GM12878 (cell line): ENCODE measurements at regions not wholly inside any gene's neighbourhood (a gene's known extent, or its start where the extent isn't known, plus 50 kb on each side); places are given as distances from the start of the nearest gene placed in this dataset.

ENCODE experiments used
- ATAC-seq: fragments of 200-7000 bp; cut with Tn5 transposase; 3 replicates; pipeline ENCODE4 v1.9.1; 2020; ENCODE audit warnings: mild to moderate bottlenecking, moderate library complexity
- BruUV-seq: library from RNA; stranded (reverse); fragments of 400-500 nt; replicated peaks from 2 replicates; lab custom pipeline; 2021; lab: Mats Ljungman, UMichigan
- CTCF ChIA-PET: fragments of 300-600 bp; sonication (Branson Sonifier 250); formaldehyde crosslinking; extraction: SDS; loops from one replicate; lab custom pipeline; 2021; ENCODE audit warnings: inconsistent platforms; lab: Yijun Ruan, JAX
- POLR2A ChIA-PET: fragments of 350-600 bp; formaldehyde crosslinking; extraction: SDS; loops from one replicate; lab custom pipeline; 2021; ENCODE audit warnings: inconsistent platforms; lab: Charles Lee
- RAD21 ChIA-PET: fragments of 300-600 bp; sonication (Branson Sonifier 250); formaldehyde crosslinking; loops from one replicate; lab custom pipeline; 2023; ENCODE audit warnings: antibody characterized with exemption; ENCODE audit not compliant: unreplicated experiment; lab: Charles Lee
- SMC1A ChIA-PET: fragments of 300-600 bp; sonication (Branson Sonifier 250); formaldehyde crosslinking; loops from one replicate; lab custom pipeline; 2023; ENCODE audit not compliant: unreplicated experiment, uncharacterized antibody; lab: Charles Lee
- DNase-seq: peaks from one replicate; pipeline ENCODE4 v3.0.0-alpha.2; 2011; ENCODE audit warnings: low read depth, low spot score
- FAIRE-seq: peaks from 3 replicates; lab custom pipeline; 2011; peaks lifted over from hg19 to GRCh38; lab: Jason Lieb, UNC
- H2AFZ ChIP-seq: 2 replicates; pipeline ENCODE4 v1.6.0; 2011; ENCODE audit warnings: low read depth, low read length, control low read depth; ENCODE audit not compliant: control insufficient read depth
- H3K27ac ChIP-seq: 2 replicates; pipeline ENCODE4 v1.5.1; 2011; ENCODE audit warnings: control low read depth; ENCODE audit not compliant: control insufficient read depth, insufficient read depth
- H3K27me3 ChIP-seq, 2 experiments: replicated peaks in 1 of 2; 2 replicates each; pipeline versions ENCODE4 v1.6.0 to v1.6.1; 2011; ENCODE audit warnings: low read length in 1 of 2; ENCODE audit not compliant: control insufficient read depth in 2 of 2, insufficient read depth in 2 of 2
- H3K36me3 ChIP-seq, 2 experiments: 2 replicates each; pipeline ENCODE4 v1.5.1; 2011; ENCODE audit warnings: low read length in 1 of 2; ENCODE audit not compliant: control insufficient read depth in 2 of 2, insufficient read depth in 2 of 2
- H3K4me1 ChIP-seq: 2 replicates; pipeline ENCODE4 v1.6.1; 2011; ENCODE audit warnings: mild to moderate bottlenecking, low read length, moderate library complexity, mixed read lengths; ENCODE audit not compliant: control insufficient read depth, insufficient read depth
- H3K4me2 ChIP-seq: 2 replicates; pipeline ENCODE4 v1.6.0; 2011; ENCODE audit warnings: control low read depth; ENCODE audit not compliant: control insufficient read depth, insufficient read depth
- H3K4me3 ChIP-seq: fragments of 200-600 bp; sonication (generic); 2 replicates; pipeline ENCODE4 v1.5.1; 2016
- H3K79me2 ChIP-seq: 2 replicates; pipeline ENCODE4 v1.6.0; 2011; ENCODE audit warnings: low read length; ENCODE audit not compliant: control insufficient read depth, insufficient read depth
- H3K9ac ChIP-seq: 2 replicates; pipeline ENCODE4 v1.8.0; 2011; ENCODE audit warnings: low read length, control low read depth, mixed read lengths; ENCODE audit not compliant: control insufficient read depth, insufficient read depth
- H3K9me3 ChIP-seq: replicated peaks from 3 replicates; pipeline ENCODE4 v1.5.1; 2011; ENCODE audit warnings: mild to moderate bottlenecking, low read length; ENCODE audit not compliant: control insufficient read depth, insufficient read depth
- H4K20me1 ChIP-seq: 2 replicates; pipeline ENCODE4 v1.6.0; 2011; ENCODE audit not compliant: control insufficient read depth, insufficient read depth
- BMI1 ChIP-seq: fragments of 450-650 bp; IDR thresholded peaks from 2 replicates; pipeline ENCODE4 v1.6.1; 2016; ENCODE audit warnings: mild to moderate bottlenecking, moderate library complexity, borderline replicate concordance
- CBX3 ChIP-seq: fragments of 200-600 bp; sonication (generic); IDR thresholded peaks from 2 replicates; pipeline ENCODE4 v1.6.1; 2016; ENCODE audit warnings: low read depth, borderline replicate concordance
- EZH2 ChIP-seq: IDR thresholded peaks from 2 replicates; pipeline ENCODE4 v1.6.1; 2012; ENCODE audit warnings: low read depth, mild to moderate bottlenecking, control low read depth, inconsistent platforms, low read length, borderline replicate concordance; ENCODE audit not compliant: control insufficient read depth
- MYB ChIP-seq: fragments of 150-350 bp; IDR thresholded peaks from 2 replicates; pipeline ENCODE4 v1.6.1; 2014; ENCODE audit warnings: mild to moderate bottlenecking, low read depth, low read length, borderline replicate concordance
- RELB ChIP-seq: fragments of 450-650 bp; IDR thresholded peaks from 2 replicates; pipeline ENCODE4 v1.6.1; 2017; ENCODE audit warnings: low read depth, mild to moderate bottlenecking, moderate library complexity
- SMARCA5 ChIP-seq: fragments of 450-650 bp; IDR thresholded peaks from 2 replicates; pipeline ENCODE4 v1.6.1; 2017; ENCODE audit warnings: mild to moderate bottlenecking
- YY1 ChIP-seq: IDR thresholded peaks from 2 replicates; pipeline ENCODE4 v1.6.1; 2011; ENCODE audit warnings: low read depth, mild to moderate bottlenecking, low read length
- ZNF592 ChIP-seq: fragments of 450-650 bp; IDR thresholded peaks from 2 replicates; pipeline ENCODE4 v1.6.1; 2017; ENCODE audit warnings: mild to moderate bottlenecking, moderate library complexity
- whole genome bisulfite sequencing: methylation state at CpG from one replicate; pipeline ENCODE4 v1.1.6; 2016; ENCODE audit warnings: low lambda C conversion rate; ENCODE audit not compliant: insufficient replicate concordance, insufficient coverage; ENCODE audit errors: missing lambda C conversion rate; 5-methylcytosine and 5-hydroxymethylcytosine counted together
- in situ Hi-C: fragments of 300-500 bp; cut with MboI; formaldehyde crosslinking; loops from 9 replicates; pipeline ENCODE4 v1.14.3; 2018; ENCODE audit warnings: mixed read lengths
- intact Hi-C: fragments of 100-400 bp; cut with micrococcal nuclease; formaldehyde crosslinking; loops from one replicate; pipeline ENCODE4 v1.14.2; 2022; ENCODE audit not compliant: unreplicated experiment

- POLR2A ChIA-PET, result no interaction called here
- no peak overlapping the region for H3K4me3 ChIP-seq
- RAD21 ChIA-PET, result no interaction called here
- intact Hi-C loops (no loop called here), in situ Hi-C loops (no loop called here)
- CTCF ChIA-PET, result interaction anchor here (1.1 kb wide), 1 partner anchor 27 kb away, joined by 3 read pairs; no protein-coding TSS in a partner anchor
- no peaks in the 10 kb centered on the region for H3K27me3 ChIP-seq
- FAIRE-seq (no peak), DNase-seq (no peak), ATAC-seq (no peak)
- no peak for TF ChIP-seq EZH2
- no peak for TF ChIP-seq MYB
- TF ChIP-seq BMI1, result no peak
- no peak for TF ChIP-seq SMARCA5
- no peak for TF ChIP-seq ZNF592
- no peak for TF ChIP-seq RELB
- no peak for TF ChIP-seq YY1
- TF ChIP-seq CBX3, result no peak
- H3K4me1 ChIP-seq, result no peaks in the 10 kb centered on the region
- no peak overlapping the region for H3K4me2 ChIP-seq
- no peaks in the 10 kb centered on the region for H4K20me1 ChIP-seq
- H2AFZ ChIP-seq, result no peak overlapping the region
- no peaks in the 10 kb centered on the region for H3K79me2 ChIP-seq
- WGBS, result 58% methylated on average over 1 of the region's 1 CpG
- SMC1A ChIA-PET, result no interaction called here
- no peak overlapping the region for H3K27ac ChIP-seq
- no TSS peak for BruUV-seq
- no peaks in the 10 kb centered on the region for H3K9me3 ChIP-seq
- H3K36me3 ChIP-seq, result no peaks in the 10 kb centered on the region
- H3K9ac ChIP-seq, result no peak overlapping the region
Observed at GRCh38 chr5:45089870-45090269, 281.1 kb downstream of the MRPS30 start.
